Stimulated activated CD4-positive, alpha-beta T cell treated with anti-CD3 and anti-CD28 coated beads, TNF-alpha, amount 100 ng/mL, for 24 hours (primary cell): ENCODE measurements at regions not wholly inside any gene's neighbourhood (a gene's known extent, or its start where the extent isn't known, plus 50 kb on each side); places are given as distances from the start of the nearest gene placed in this dataset.
"Not testable (repeated sequence)": the region's sequence is repeated elsewhere in the genome, so short reads cannot be mapped to it uniquely, and the experiment has no call there.

Source experiments
- DNase-seq, 3 experiments: peaks; one replicate each; pipeline ENCODE4 v3.0.0-alpha.2; 2020; ENCODE audit warnings: low read depth in 3 of 3

DNA sequence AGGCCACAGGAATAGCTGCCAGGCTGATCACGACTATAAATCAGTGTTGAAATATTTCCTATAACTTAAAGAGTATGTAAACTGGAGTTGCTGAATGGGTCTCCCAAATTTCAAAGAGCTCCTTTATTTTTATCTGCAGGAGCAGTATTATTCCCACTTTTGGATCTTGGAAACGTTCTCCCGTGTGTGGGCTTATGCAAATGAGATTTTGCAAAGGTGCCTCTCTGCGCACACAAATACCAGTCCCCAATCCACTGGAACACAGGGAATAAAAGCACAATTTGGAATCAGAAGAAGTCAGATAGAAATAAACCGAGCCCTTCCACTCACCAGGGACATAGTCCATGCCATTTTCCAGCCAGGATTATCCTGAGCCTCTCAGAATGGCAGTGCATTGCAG lies 350.2 kb upstream of the CELF2 start:
- no peak for DNase-seq

DNA sequence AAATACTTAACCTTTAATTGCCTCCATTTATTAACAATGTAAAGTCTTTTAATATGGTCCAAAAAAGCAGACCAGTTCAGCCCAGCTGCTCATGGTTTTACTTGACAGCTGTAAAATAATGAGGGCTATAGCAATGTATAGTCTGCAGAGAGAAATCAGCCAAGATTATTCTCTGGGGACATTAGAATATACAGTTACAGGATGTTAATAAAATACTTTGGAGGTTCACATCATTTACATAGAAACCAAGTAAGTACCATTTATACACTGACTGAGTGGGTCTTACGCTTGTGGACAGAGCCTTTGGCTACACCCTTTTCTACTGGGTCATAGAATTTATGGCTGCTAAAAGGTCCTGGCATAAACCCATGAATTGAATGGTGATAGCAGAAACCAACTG lies 340.7 kb upstream of the CELF2 start:
- no peak for DNase-seq

DNA sequence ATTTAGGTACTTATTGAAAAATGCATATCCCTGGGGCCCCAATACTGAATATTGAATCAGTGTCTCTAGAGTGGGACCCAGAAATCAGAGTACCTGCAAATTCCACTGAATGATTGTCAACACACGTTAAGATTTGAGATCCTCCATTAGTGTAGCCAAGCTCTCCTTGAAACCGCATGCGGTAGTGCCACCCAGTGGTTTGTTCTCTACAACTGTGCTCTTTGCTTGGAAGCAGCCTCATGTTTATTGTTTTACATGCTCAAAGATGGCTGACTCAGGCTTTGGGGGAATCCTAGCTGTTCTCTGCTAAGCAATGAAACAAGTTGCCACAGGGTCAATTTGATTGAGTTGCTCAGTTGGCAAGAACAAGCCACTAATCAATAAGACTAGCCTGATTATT lies 340.2 kb upstream of the CELF2 start:
- peak in 2 of 3 experiments; percentile 3 to 45 for DNase-seq

DNA sequence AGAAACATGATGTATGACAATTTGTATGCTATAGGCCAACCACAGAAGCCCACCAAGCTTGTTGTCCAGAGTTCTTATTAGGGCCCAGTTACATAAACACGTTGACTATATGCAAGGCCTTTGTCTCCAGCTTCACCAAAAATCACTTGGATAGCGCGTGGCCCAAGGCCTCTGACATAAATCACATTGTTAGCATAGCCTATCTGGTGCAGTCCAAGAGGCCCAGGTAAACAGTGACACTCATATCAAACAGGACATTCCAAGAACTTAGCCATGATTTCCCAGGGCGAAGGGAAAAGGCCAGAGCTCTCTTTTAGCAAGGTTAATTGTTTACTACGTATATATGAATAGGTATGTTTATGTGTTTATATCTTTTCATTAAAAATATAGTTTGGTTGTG lies 337.2 kb upstream of the CELF2 start:
- DNase-seq, result no peak

DNA sequence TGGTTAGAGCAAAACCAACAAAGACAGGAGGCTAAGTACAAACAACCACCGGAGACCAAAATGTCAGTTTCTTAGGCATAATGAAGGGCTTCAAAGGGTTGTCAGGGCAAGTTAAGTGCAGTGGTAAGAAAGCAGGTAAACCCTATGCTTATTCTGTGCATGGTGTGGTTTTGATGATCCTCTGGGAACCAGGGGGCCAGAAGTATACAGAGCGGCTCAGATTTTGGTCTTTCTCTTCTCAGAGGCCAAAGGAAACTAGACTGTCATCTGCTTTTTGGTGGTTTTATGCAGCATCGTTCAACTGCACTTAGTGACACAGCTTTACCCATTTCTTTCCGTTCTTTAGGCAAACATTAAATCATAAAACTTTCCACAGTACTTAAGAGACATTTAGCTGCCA lies 332.7 kb upstream of the CELF2 start:
- no peak for DNase-seq

DNA sequence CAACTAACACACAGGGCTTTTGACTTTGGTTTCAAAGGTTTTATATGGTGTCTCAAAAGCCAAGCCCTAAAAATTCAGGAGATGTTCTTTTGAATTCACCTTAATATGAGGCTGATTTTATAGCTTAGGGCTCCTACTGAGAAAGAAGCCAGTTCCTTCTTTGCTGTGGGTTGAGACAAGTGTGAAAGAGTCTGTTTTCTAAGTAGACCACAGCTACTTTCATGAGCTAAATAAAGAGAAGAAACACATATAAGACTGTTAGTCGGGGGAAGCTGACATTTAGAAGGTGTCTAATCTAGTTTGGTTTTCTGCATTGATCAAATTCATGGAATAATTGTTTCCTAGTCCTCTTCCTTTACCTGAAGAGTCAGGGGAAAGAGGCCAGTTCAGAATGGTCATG lies 332.1 kb upstream of the CELF2 start:
- no peak for DNase-seq

DNA sequence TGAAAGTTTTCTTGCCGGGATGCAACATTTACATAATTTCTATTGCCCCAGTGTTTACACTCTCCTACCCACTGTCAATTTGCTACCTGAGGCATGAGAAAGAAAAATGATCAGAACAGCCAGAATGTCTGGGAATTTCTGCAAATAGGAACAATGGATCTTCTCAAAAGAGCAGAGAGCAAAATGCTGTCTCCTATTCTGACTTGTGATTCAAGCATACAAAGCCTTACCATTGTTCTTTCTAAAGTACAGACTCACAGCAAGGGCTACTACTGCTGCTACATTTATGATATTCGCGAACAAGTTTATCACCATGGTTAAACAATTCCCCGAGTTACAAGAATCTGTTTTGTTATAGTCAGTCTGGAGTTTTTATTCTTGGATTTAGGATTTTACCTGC lies 329.9 kb upstream of the CELF2 start:
- DNase-seq, result no peak

DNA sequence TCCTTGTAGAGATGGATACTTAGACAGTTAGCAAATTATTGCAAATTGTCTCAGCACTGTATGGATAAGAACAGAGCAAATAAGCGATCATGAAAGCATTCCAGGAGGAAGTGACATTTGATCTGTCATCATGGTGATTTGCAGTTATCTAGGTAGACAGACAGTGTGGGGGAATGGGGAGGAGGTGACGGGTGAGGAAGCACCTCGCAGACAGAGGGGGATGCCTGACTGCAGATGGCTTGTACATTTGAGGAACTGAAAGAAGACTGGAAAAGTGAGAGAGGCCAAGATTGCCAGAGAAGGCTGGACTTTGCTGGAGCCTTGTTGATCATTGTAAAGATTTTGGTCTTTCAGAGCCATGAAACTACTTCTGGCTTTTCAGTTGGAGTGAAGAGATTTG lies 318.2 kb upstream of the CELF2 start:
- DNase-seq, result no peak

DNA sequence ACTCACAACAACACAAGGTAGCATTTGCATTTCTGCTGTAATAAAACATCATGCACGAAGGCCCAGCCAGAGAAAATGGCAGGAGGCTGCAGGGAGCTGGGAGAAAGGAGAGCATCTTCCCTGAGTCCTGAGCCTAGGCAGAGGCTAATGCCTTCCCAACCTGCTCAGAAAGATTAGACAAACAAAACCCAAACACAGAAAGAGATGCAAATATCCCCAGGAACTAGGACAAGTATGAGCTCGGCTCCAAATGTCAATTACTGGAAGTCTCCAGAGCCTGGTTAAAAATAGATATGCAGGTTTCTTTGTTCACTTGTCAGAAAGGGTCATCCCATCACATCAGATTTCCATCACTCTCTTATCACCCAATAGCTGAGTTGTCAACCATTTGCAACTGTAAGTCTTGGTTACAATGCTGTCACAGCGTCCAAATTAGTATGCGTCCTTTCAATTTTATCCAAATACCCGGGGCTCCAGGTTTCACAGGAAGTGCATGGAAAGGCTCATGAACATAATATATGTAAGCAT lies 316.5 kb upstream of the CELF2 start:
- no peak for DNase-seq

DNA sequence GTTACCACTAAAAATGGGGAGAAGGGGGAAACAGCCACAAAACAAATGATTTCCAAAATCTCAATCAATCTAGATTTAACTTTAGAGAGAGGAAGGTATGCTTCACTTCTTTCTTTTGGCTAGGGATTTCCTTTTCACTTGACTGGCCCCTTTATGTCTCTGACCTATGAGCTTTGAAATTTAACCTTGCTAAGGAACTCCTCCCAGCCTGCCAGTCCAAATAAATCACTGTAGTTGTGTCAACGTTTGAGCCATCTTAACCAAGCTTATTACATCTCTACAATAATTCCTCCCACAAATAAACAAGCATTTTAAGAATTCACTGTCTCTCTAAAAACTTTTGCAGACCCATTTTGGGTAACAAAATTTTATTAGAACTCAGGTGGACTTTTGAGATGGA lies 315.5 kb upstream of the CELF2 start:
- no peak for DNase-seq

DNA sequence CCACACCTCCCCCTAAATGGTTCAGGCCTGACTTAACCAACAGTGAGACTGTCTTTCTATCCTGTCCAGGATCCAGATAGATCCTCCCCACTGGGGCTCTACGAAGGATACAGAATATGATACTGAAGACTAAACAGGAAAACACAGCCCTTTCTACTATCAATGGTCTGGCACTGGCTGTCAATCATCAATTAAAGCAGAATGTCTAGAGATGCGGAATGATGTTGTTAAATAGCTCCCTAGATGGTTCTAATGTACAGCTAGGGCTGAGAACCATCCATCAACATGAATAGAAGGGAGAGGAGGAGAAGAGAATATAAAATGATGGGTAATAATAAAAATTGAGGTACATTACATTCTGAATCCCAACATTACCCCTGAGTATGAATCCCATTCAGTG lies 314.3 kb upstream of the CELF2 start:
- DNase-seq, result no peak

DNA sequence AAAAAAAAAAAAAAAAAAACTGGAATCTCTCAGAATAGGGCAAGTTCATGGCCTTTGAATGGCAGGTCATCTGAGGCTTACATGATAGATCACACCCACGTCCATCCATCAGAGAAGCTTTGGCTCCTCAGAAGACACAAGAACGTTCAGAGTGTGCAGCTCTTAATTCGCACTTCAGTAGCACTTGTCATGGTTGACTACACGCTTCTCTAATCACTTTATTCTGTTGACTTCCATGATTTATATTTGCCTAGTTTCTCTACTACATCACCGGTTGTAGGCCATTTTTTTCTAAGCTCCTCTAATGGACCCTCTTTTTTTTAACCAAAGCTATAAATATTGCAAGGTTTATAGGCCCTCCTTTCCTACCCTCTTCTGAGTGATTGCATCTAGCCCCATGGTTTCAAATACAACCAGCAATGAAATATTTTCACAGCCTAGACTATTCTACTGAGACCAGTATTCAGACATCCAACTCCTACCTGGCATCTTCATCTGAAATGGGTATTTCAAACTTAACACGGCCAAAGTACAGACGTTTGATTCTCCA lies 305.4 kb upstream of the CELF2 start:
- DNase-seq, result no peak

DNA sequence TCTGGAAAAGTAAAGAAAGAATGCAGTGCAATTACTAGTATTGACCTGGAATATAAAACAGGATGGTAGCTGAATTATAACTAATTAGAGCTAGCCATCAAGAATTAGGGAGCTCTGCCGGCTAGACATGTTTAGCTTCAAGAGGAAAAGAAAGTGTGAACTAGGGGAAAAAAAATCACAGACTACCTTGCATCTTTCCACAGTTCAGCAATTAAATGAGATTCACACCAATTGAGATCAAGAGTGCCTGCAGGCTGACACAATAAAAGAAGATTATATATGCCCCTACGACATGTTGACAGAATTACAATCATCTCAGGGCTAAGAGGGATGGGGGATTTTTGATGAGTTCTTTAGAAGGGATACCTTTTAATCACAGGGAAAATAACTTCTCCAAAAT lies 303.3 kb upstream of the CELF2 start:
- DNase-seq, result no peak

DNA sequence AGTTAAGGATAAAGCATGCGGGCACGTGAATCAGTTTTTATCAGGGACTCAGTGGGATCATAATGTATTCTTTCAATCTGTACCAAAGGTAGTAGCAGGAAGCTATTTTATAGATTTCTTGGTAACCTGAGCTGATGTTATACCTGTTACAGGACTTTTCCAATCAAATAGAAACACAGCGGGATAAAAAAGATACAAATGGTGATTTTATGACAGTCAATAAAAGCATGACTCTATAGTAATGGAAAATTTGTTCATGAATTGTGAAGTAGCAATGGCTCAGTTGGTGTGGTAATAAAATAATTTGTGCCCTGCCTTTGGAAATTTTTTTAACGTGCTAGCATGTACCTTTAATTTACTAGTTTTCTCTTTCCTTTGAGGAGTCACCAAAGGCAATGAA lies 300.7 kb upstream of the CELF2 start:
- DNase-seq, result no peak

DNA sequence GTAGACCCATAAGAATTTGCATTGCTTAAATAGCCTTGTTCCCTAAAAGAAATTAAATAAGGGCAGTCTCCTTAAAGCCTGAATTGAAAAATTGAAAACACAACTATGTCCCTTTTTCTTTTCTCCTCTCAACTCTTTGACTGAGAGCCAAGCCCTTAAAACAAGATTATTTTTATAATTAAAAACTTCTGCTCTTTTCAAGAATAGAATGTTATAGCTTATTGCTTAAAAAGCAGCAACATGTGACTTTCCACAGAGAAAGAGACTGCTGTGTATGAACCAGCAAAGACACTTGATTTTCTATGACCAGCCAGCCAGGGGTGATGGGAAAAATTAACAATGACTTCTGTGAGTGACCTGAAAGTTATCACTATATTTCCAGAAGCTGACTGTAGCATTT lies 295.2 kb upstream of the CELF2 start:
- no peak for DNase-seq

DNA sequence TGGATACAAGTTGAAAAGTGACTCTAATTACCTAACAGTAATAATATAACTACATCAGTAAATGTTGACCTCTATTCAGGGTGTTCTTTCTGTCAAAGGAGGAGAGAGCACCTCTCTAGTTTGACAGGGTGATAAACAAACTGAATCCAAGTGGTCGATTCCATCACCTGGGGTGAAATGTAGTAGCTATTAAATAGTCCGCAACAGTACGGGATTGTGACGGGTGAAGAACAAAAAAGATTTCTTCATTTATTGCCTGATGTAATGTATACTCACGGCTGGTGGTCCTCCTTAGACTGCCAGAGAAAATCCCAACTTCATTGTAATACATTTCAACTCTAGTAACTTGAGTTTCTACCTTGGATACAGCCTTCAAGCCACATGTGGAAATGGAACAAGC lies 292.5 kb upstream of the CELF2 start:
- no peak for DNase-seq

DNA sequence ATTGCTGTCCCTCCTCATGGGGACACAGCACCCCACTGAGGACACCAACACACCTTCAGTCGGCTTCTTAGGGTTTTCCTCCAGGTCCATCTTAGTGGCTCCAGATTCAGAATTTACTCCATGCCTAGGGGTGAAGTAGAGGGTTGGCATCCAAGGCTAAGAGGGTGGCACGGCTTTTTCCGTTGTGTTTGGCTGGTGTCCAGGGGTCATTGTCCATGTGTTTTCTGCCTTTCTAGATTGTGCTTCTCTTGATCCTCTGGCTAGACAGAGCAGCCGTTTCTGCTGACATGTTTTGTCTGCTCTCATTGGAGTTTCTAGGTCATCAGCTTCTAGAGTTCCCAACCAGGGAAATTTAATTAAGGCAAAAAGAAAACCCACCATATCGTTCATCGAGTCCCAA lies 291.6 kb upstream of the CELF2 start:
- DNase-seq, result no peak

DNA sequence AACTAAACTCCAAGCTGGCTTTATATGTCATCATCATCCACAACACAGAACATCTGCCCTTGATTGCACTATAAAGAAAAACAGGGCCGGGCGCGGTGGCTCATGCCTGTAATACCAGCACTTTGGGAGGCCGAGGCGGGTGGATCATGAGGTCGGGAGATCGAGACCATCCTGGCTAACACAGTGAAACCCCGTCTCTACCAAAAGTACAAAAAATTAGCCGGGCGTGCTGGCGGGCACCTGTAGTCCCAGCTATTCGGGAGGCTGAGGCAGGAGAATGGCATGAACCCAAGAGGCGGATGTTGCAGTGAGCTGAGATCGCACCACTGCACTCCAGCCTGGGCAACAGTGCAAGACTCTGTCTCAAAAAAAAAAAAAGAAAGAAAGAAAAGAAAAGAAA lies 290.3 kb upstream of the CELF2 start:
- not testable (repeated sequence) for DNase-seq

DNA sequence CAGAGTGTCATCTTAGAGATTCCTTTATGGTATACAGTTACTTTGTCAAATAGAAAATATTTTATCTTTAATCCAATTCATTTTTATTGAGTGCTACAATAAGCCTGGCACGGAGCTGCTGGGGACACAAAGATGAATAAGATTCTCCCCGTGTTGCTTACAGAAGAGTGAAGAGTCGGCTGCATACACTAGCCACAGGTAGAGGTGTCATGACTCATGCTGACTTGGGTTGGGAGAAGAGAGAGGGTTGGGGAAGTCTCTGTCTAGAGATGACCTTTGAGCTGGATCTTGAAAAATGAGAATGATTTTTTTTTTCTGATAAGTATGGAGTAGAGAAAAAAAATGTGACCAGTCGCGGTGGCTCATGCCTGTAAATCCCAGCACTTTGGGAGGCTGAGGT lies 289.9 kb upstream of the CELF2 start:
- no peak for DNase-seq

DNA sequence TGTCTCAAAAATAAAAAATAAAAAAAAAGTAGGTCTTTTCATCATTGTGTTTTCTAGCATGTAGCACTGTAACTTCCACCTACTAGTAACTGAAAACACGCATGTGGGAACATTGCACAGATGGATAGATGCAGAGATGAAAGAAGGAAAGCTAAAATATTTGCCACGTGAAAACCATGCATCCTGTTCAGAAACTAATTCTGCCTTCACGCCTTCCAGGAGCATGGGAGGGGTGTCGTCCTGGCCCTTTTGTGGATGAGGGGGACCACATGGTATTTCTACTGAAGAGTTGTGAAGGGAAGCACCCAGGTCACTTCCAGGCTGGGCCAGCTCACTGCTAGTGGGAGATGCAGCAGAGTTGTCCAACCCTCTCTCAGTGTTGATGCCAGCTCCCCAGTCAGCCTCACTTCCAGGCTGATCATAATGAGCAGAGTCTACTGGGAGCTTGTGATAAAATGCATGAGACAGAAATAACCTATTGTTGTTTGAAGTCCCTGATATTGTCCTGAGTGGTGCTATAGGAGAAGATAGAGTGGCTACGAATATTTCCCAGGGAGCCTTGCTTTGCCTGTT lies 287.1 kb upstream of the CELF2 start:
- DNase-seq, result no peak

DNA sequence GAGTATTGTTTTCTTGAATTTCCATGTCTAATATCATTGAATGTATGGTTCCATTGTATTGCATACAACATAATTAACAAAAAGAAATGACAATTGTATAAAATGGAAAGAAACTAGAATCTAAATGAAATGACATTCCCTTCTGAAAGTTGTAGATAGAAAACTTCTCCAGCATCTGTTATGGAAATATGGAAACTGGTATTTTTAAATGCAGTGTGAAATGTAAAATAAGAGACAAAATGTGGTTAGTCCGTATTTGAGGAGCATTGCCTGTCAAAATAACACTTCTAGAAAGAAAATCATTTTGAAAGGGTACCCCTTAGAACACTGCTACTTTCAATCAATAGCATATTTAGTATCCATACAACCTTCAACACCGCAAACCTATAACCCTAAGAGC lies 286.3 kb upstream of the CELF2 start:
- no peak for DNase-seq

DNA sequence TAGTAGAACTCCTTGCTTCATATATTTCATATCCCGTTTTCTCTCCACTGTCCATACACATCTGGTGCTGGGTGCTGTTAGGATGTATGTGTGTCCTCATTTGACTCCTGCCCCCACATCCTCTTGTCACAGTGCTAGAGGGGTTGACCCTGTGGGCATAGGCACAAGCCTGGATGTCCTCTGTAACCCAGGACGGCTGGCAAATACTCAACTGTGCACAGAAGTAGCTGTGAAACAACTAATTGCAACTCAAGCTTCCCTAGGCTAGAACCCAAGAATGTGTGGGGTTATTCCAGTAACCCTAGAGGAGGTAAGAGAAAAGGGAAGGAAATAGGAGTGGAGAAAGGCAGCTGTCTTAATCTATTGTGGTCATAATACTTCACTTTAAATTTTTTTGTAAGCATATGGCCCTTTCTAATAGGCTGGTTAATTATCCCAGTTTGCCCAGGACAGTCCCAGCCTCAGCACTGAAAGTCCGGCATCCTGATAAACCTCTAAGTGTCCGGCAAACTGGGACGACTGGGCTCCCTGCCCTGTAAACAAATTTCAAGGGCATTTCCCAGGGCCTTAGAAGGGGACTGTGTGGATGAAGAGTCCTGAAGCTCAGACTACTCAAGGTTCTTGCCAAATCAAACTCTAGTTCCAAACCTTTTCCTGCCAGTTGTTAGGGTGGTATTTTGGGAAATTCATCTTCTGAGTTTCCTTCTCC lies 283.2 kb upstream of the CELF2 start:
- no peak for DNase-seq

DNA sequence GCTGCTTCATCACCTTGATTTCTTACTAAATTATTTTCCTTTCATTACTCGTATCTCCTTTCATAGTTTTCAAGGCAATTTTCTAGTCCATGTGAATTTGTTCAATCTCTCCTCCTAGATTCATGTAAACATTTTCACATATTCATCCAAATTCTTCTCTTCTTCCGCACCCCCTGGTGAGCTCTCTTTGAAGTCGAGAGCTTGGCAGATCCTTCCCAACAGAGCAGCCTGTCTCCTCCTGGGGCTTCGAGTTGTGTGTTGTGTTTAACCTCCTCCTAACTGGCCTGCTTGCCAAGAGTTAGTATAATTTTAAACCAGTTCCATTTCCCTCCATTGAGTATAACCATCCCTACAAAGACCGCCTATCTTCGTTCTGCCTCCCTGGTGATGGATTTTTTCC lies 272.4 kb upstream of the CELF2 start:
- DNase-seq, result no peak

DNA sequence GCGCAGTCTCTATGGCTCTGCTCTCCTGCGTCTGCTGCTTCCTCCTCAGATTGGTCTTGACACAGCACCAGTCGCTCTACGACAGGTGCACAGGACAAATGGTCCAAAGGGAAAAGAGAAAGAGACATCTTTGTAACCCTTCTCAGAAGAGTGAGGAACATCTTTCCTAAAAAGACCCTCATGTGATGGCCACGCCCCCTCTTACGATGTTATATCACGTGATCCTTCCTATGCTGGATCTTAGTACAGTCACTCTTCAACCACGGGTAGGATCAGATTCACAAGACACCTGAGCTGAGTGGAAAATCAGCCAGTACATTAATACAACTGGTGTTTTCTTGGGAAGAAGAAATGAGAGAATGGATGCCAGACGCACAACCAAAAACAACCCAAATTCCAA lies 262.2 kb upstream of the CELF2 start:
- no peak for DNase-seq
